ENCODE measurements at regions not wholly inside any gene's neighbourhood (a gene's known extent, or its start where the extent isn't known, plus 50 kb on each side); places are given as distances from the start of the nearest gene placed in this dataset.

DNA sequence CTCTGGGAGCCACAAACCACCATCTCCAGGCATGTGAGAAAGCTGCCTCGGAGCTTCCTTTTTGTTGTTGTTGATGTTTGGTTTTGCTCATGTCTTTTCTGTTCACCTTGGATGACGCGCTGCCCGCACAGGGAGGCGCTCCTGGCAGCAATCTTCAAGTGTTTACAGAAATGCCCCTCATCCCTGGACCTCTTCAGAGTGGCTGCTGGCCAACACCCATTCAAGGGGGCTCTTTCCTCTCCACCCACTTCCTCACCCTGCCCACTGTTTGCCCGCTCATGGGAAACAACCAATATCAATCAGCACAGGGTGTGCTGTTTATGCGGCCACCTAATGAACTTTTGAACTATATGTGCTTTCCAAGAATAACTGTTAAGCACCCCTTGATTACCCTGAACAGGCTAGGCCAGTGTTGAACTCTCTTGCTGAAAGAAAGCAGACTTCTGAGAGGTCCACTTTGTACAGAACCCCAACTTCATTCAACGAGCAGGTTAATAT lies 355.1 kb upstream of the CLNK start:
- no peak for DNase-seq

DNA sequence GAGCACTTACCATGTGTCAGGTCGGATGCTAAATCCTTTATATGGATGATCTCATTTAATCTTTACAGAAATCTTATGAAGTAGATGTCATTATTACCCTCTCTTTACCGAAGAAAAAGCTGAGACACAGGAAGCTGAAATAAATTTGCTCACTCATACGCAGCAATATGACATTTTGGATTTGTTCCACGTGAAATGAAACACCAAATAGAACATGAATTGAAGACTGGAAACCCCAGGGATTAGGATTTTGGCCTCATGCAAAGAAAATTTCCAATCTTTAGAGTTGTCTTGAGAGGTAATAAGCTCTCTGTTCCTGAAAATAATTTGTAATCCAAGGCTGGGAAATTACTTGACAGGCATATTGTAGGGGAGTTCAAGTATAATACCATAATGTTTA lies 354.4 kb upstream of the CLNK start:
- DNase-seq, result no peak

DNA sequence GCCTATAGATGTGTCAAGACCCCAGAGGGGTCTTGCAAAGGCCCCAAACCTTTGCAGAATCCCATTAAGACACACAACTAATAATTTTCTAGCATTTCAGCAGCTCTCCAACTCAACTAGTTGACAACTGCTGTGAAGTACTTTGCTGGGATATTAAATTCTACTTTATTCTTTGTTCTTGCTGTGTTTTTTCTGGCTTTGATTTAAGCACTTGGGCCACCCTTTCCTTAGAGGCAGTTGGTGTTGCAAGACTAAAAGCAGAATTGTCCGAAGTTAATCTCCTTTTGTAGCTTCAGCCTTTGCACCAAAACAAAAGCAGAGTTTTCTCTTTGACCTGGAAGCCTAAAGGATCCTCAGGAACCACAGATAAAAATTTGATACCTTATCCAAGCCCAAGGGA lies 353.1 kb upstream of the CLNK start:
- no peak for DNase-seq

- DNase-seq, result no peak
Observed at GRCh38 chr4:11028334-11028733, 343.8 kb upstream of the CLNK start.

GRCh38 chr4:11021333-11021732 lies 336.8 kb upstream of the CLNK start:
- no peak for DNase-seq

GRCh38 chr4:11019451-11020240 lies 335.1 kb upstream of the CLNK start:
- no peak for DNase-seq

DNA sequence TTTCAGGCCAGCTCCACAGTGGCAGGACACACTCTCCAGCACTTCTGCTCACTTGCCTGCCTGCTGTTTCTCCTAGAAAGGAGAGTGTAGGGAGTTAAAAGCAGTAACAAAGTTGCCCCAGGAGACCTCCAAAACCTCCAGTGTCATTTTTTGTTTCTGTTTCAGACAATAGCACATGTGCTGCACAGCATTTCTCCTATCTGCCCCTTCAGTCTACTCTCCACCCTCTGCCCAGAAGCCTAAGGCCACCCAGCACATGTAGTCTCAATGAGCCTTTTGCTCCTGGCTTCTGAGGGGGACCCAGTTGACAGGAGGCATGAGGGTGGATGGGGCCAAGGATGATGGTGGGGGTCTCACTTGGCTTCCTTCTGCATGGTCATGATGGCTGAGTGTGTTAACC lies 329.6 kb upstream of the CLNK start:
- DNase-seq, result no peak

DNA sequence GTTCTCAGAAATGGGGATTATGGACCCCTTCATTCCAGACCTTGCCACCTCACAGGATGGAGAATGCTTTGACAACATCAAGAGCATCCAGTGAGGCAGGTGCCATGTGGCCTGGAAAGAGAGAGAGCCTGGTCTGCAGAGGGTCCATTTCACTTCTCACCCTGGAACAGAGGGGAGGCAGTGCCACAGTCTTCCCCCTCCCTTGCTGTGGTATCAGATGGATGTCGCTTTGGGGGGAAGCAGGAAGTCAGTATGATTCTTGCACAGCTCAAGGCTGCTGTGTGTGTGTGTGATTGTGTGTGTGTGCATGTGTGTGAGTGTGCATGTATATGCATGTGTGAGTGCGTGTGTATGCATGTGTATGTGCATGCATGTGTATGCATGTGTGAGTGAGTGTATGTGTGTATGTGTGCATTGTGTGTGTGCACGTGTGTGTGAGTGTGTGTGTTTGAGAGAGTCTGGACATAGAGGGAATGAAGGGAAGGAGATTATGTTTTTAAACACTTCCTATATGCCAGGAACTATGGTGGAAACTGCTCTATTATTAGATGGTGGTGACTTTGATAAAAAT lies 328.6 kb upstream of the CLNK start:
- DNase-seq, result no peak

- no peak for DNase-seq
Observed at GRCh38 chr4:11011249-11011648, 326.7 kb upstream of the CLNK start.

DNA sequence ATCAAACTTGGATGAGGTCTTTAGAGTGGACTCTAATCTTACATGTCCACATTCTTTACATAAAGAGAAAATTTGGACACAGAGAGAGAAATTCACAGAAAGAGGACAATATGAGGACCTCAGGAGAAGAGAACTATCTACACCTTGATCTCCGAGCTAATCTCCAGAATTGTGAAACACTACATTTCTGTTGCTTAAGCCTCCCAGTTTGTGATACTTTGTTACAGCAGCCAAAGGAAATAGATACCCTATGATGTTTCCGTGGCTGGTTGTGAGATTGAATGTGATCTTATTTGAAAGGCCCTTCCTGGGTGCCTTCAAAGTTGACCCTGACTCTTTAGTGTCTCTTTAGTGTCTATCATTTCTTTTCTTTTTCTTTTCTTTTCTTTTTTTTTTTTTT lies 326.1 kb upstream of the CLNK start:
- DNase-seq, result no peak

GRCh38 chr4:11009281-11009680 lies 324.7 kb upstream of the CLNK start:
- DNase-seq, result no peak

DNA sequence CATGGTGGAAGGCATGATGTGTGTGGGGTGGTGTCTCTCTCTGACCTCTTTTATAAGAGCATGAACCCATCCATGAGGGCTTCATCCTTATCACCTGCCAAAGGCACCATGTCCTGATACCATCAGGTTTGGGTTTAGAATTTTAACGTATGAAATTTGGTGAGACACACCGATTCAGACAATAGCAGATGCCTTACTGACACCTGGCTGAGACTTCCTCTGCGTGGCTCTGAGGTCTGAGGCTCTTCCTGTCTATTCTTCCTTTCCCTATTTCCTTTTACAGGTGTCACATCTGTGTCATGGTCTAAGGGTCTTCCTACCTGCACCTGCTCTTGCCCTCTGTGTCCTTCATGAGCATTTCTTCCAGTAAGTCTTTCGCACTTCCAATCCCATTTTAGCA lies 320.7 kb upstream of the CLNK start:
- DNase-seq, result no peak

DNA sequence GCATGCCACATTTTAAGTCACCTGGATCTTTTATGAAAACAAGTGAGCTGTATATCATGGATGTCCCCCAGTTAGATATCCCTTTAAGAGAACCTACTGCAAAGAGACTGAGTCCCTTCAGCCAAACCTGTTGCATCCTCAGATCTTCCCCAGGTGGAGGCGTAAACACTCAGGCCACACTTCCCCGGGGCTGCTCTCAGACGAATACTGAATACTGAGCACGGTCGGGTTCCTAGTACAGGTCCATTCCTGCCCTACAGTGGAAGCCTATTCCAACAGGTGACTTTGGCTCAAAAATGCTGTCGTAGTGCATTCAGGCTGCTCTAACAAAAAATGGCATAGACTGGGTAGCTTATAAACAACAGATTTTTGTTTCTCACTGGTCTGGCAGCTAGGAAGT lies 320.2 kb upstream of the CLNK start:
- DNase-seq, result no peak

GRCh38 chr4:11002961-11003360 lies 318.4 kb upstream of the CLNK start:
- DNase-seq, result no peak

- no peak for DNase-seq
Observed at GRCh38 chr4:10998846-10999245, 314.3 kb upstream of the CLNK start.

GRCh38 chr4:10984815-10985214 lies 300.2 kb upstream of the CLNK start:
- no peak for DNase-seq

GRCh38 chr4:10983885-10984640 lies 299.5 kb upstream of the CLNK start:
- DNase-seq, result no peak

DNA sequence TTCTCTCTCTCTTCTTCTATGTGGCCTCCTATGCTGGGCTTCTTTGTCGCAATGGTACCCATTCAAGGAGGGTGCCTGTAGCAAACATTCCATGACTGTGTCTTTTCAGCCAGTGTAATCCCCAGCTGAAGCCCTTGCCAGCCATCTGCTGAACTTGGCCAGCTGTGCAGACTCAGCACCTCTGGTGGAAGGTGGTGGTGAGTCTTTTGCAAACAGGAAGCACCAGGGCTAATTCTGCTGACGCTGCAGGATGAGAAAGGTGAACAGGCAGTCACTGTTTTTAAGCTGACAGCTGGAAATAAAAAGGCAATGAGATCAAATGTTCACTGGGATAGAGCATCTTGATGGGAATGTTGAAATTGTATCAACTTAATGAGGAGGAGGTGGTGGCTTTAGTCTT lies 298.7 kb upstream of the CLNK start:
- no peak for DNase-seq

GRCh38 chr4:10982305-10982704 lies 297.7 kb upstream of the CLNK start:
- DNase-seq, result no peak

GRCh38 chr4:10981576-10981975 lies 297.0 kb upstream of the CLNK start:
- no peak for DNase-seq

GRCh38 chr4:10981096-10981495 lies 296.5 kb upstream of the CLNK start:
- DNase-seq, result no peak

DNA sequence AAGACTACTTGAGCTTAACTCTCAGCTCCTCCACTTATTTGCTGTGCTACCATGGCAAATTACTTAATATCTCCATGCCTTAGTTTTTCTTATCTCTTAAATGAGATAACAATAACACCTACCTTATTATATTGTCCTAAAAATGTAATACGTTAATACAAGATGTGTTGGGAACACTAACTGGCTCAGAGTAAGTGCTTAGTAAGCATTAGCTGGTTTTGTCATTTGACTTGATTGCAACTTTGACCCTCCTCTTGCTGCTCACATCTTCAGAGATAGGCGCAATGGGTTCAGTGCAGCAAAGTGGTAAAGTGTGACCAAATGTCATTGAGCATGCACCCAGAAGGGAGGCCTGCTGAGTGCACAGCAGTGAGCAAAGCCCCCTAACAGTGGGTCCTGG lies 294.5 kb upstream of the CLNK start:
- no peak for DNase-seq

DNA sequence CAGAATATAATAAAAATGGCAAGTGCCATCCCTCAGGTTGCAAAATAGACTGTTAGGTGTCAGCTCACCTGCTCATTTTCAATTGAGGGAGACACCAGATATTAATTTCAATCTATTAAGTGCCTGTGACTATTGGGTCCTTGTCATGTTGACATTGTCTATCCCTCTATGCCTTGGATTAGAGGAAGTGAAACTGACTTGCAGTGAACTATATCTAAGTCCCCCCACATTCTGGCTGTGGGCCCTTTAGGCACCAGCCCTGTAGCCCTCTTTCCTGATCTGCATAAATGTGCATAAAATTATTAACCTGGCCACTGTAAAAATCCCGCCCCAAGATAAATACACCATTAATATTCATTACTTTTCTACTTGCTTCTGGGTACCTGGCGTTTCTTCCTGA lies 293.0 kb upstream of the CLNK start:
- DNase-seq, result no peak

DNA sequence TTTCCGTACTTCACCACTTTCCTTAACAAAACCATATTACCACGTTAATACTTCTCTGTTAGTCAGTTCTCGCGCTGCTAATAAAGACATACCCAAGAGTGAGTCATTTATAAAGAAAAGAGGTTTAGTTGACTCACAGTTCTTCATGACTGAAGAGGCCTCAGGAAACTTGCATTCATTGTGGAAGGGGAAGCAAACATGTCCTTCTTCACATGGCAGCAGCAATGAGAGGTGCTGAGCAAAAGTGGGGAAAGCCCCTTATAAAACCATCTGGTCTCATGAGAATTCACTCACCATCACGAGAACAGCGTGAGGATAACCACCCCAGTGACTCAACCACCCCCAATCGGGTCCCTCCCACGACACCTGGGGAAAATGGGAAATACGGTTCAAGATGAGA lies 289.8 kb upstream of the CLNK start:
- DNase-seq, result no peak

All from DMS 273 treated with DMSO at 0.1 percent for 48 hours (cell line).